Thymus (tissue), 11 donors: ENCODE measurements at regions not wholly inside any gene's neighbourhood (a gene's known extent, or its start where the extent isn't known, plus 50 kb on each side); places are given as distances from the start of the nearest gene placed in this dataset.

Experiments
- DNase-seq, 9 donors: peaks; one replicate each; pipeline ENCODE4 v3.0.0-alpha.2; 2013; ENCODE audit warnings: low spot score in 9 of 9, low read depth in 6 of 9, missing footprints in 1 of 9
- H3K27ac ChIP-seq, 2 donors: one replicate each; pipeline ENCODE4 v1.5.1; 2013; ENCODE audit warnings: control low read depth in 1 of 2, low read depth in 1 of 2, low read length in 1 of 2, mild to moderate bottlenecking in 1 of 2, moderate library complexity in 1 of 2
- H3K27me3 ChIP-seq, 2 donors: one replicate each; pipeline ENCODE4 v1.5.1; 2013; ENCODE audit warnings: low read length in 1 of 2; ENCODE audit not compliant: control insufficient read depth in 2 of 2, insufficient read depth in 1 of 2
- H3K36me3 ChIP-seq, 2 donors: one replicate each; pipeline ENCODE4 v1.5.1; 2013; ENCODE audit warnings: low read length in 1 of 2, mild to moderate bottlenecking in 1 of 2, moderate library complexity in 1 of 2; ENCODE audit not compliant: control insufficient read depth in 2 of 2, insufficient read depth in 2 of 2
- H3K4me1 ChIP-seq, 2 donors: one replicate each; pipeline ENCODE4 v1.5.1; 2013; ENCODE audit warnings: low read length in 2 of 2; ENCODE audit not compliant: control insufficient read depth in 2 of 2, insufficient read depth in 2 of 2
- H3K4me3 ChIP-seq, 2 donors: one replicate each; pipeline ENCODE4 v1.5.1; 2013; ENCODE audit warnings: low read length in 2 of 2, control low read depth in 1 of 2, mild to moderate bottlenecking in 1 of 2
- H3K9me3 ChIP-seq, 2 donors: one replicate each; pipeline ENCODE4 v1.5.1; 2013; ENCODE audit warnings: low read length in 1 of 2, mild to moderate bottlenecking in 1 of 2; ENCODE audit not compliant: control insufficient read depth in 2 of 2, insufficient read depth in 1 of 2
- WGBS: extraction: QIAGEN DNeasy Blood & Tissue Kit; methylation state at CpG from one replicate; pipeline ENCODE4 v1.1.7; 2013; 5-methylcytosine and 5-hydroxymethylcytosine counted together
- donor health status: healthy.

DNA sequence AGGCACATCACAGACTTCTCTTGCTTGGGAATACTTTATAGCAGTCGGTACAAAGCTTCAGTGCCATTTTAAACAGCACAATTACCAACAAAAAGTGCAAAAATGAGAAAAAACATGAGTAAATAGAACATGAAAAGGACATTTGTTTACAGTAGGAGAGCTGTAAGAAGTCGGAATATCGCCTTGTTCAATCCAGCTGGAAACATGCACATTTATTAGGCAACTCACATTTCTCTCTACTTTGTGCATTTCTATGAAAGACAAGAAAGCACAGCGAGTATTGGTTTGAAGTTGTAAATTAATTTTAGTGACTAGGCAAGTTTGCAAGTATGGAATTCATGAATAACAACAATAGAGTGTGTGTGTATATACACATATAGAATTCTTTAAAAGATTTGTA, 484.7 kb downstream of the DACH1 start:
- H3K27ac ChIP-seq: no peak overlapping the region
- whole genome bisulfite sequencing: 94% methylated on average over 4 of the region's 4 CpGs
- DNase-seq: no peak
- H3K9me3 ChIP-seq: no peaks in the 10 kb centered on the region
- no peaks in the 10 kb centered on the region for H3K27me3 ChIP-seq
- no peak overlapping the region for H3K4me3 ChIP-seq
- no peaks in the 10 kb centered on the region for H3K4me1 ChIP-seq
- no peaks in the 10 kb centered on the region for H3K36me3 ChIP-seq

DNA sequence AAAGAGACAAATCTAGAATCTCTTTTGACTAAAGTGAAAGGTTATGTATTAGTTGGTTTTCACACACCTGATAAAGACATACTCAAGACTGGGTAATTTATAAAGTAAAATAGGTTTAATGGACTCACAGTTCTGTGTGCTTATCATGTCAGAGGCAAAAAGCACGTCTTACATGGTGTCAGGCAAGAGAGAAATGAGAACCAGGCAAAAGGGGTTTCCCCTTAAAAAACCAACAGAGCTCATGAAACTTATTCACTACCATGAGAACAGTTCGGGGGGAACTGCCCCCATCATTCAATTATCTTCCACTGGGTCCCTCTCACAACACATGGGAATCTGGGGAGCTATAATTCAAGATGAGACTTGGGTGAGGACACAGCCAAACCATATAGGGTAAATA, 486.8 kb downstream of the DACH1 start:
- Histone ChIP-seq H3K27me3 (no peaks in the 10 kb centered on the region), H3K27ac (no peak overlapping the region), H3K4me1 (no peaks in the 10 kb centered on the region), H3K4me3 (no peak overlapping the region), H3K36me3 (no peaks in the 10 kb centered on the region), H3K9me3 (no peaks in the 10 kb centered on the region)
- DNase-seq: no peak
- WGBS: 93% methylated on average over 2 of the region's 2 CpGs

DNA sequence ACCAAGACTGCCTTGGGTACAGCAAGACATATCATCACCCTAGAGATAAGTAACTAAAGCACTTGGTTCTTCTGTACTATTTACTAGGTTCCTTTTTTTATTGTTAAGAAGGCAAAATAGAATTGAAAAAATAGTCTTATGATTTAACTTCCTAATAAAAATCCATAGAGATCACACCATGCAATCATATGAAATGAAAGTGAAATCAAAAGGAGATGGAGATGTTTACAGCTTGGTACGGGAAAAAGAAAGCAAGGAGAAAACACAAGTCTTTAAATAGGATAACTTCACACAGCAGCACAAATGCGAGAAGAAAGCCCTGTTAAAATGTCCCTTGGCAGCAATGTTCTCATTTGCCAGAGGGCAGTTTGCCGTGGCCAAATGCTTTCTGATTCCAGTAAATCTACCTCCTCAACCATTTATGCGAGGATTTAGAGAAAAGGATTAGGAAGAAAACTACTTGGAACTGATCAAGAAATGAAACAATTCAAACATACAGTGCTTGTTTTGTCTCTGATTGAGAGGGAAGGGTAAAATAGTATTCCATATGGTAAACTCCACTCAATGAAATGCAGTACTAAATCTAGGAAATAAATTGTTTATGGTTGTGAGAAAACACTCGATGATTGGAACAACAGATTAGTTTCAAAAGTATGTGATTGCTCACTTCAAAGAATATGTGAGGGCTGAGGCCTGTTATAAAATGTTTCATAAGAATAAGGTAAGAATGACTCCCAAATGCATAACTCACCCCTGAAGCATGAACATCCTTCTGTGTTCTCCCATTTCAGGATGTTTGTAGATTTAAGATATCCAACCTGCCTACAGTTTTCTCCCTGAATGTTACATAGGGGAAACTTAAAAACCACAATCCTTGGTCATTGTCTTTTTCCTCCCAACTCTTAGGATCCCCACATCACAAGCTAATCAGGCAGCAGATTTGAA, 487.8 kb downstream of the DACH1 start:
- 66% methylated on average over 5 of the region's 5 CpGs for WGBS
- H3K4me3 ChIP-seq: no peak overlapping the region
- no peaks in the 10 kb centered on the region for H3K27me3 ChIP-seq
- no peaks in the 10 kb centered on the region for H3K9me3 ChIP-seq
- H3K36me3 ChIP-seq: no peaks in the 10 kb centered on the region
- no peak for DNase-seq
- no peak overlapping the region for H3K27ac ChIP-seq
- no peaks in the 10 kb centered on the region for H3K4me1 ChIP-seq

GRCh38 chr13:71374471-71375049, 492.4 kb downstream of the DACH1 start:
- DNase-seq: no peak
- Histone ChIP-seq H3K4me1 (no peaks in the 10 kb centered on the region), H3K9me3 (no peaks in the 10 kb centered on the region), H3K4me3 (no peak overlapping the region), H3K27ac (no peak overlapping the region), H3K27me3 (no peaks in the 10 kb centered on the region), H3K36me3 (no peaks in the 10 kb centered on the region)
- 95% methylated on average over 3 of the region's 3 CpGs for WGBS

DNA sequence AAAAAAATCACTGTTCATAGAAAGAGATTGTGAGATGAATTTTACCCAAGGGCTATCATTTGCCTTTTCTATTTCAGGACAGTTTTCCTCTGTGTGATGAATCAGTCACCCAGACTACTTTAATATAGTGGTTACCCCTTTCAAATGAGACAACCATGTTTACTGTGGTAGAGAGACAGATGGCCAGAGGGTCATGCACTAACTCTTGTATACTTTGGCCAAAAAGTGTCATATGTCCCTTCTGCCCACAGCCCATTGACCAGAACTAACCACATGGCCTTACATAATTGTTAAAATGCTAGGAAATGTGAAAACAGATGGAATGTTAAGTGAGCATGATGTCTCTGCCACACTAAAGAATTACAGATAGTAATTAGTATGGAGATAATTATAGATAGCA, 498.7 kb downstream of the DACH1 start:
- Histone ChIP-seq H3K4me1 (no peaks in the 10 kb centered on the region), H3K4me3 (no peak overlapping the region), H3K27ac (no peak overlapping the region), H3K9me3 (no peaks in the 10 kb centered on the region), H3K36me3 (no peaks in the 10 kb centered on the region), H3K27me3 (no peaks in the 10 kb centered on the region)
- no peak for DNase-seq

DNA sequence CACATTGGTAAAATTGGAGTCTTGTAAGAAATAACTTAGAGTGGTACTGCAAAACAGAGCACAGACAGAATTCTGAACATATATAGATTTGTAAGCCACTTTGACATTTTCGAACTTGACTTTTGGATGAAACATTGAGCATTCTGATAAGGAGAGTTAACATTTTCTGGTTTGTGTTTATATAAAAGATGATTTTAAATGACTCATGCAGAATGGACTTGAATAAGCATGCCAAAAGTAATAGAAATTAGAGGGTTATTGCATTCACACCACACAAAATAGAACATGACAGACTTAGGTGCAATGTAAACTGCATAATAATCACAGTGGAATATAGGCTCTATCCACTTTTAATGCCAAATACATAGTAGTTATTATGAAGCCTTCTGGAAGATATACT, 507.0 kb downstream of the DACH1 start:
- no peaks in the 10 kb centered on the region for H3K36me3 ChIP-seq
- no peak overlapping the region for H3K4me3 ChIP-seq
- H3K4me1 ChIP-seq: no peaks in the 10 kb centered on the region
- H3K27ac ChIP-seq: no peak overlapping the region
- no peaks in the 10 kb centered on the region for H3K27me3 ChIP-seq
- WGBS: 95% methylated on average over 1 of the region's 1 CpG
- no peak for DNase-seq
- no peaks in the 10 kb centered on the region for H3K9me3 ChIP-seq

DNA sequence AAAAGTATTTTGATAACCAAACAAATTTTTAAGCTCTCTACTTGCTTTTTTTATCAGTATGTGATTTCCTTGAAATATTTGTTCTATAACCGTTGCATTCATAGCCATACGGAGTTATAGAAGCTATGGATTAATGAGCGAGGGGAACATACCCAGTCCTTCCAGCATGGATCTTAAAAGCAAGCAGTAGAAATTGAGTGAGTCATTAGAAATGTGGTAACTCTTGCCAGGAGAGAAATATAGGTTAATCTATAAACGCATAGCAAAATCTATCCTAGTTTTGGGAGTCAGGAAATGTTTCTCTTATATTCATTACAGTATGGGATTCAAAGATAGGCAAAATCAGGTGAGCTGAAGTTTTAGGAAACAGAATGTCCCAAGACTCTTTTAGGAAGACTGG, 507.4 kb downstream of the DACH1 start:
- Histone ChIP-seq H3K4me3 (no peak overlapping the region), H3K36me3 (no peaks in the 10 kb centered on the region), H3K9me3 (no peaks in the 10 kb centered on the region), H3K4me1 (no peaks in the 10 kb centered on the region), H3K27ac (no peak overlapping the region), H3K27me3 (no peaks in the 10 kb centered on the region)
- DNase-seq: no peak
- 98% methylated on average over 4 of the region's 4 CpGs for whole genome bisulfite sequencing

- no peaks in the 10 kb centered on the region for H3K9me3 ChIP-seq
Measured at GRCh38 chr13:71358218-71358617, 508.8 kb downstream of the DACH1 start.

DNA sequence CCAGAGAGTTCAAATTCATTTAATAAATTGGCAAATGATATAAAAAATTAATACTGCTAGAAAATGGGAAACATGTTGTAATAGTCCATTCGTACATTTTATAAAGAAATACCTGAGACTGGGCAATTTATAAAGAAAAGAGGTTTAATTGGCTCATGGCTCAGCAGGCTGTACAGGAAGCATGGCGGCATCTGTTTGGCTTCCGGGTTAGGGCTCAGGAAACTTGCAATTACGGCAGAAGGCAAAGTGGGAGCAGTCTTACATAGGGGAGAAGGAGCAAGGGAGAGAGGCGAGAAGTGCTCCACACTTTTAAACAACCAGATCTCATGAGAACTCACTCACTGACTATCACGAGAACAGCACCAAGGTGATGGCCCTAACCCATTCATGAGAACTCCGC, 512.0 kb downstream of the DACH1 start:
- no peaks in the 10 kb centered on the region for H3K27me3 ChIP-seq
- 95% methylated on average over 7 of the region's 7 CpGs for WGBS

More at GRCh38 chr13:71358218-71358617, 508.8 kb downstream of the DACH1 start:
- no peaks in the 10 kb centered on the region for H3K4me1 ChIP-seq
- H3K27ac ChIP-seq: no peak overlapping the region
- no peak for DNase-seq
- 69% methylated on average over 1 of the region's 1 CpG for WGBS
- no peak overlapping the region for H3K4me3 ChIP-seq
- no peaks in the 10 kb centered on the region for H3K27me3 ChIP-seq
- no peaks in the 10 kb centered on the region for H3K36me3 ChIP-seq

More for the DNA sequence above, 512.0 kb downstream of the DACH1 start:
- H3K9me3 ChIP-seq: no peaks in the 10 kb centered on the region
- H3K36me3 ChIP-seq: no peaks in the 10 kb centered on the region
- H3K27ac ChIP-seq: no peak overlapping the region
- no peaks in the 10 kb centered on the region for H3K4me1 ChIP-seq
- no peak for DNase-seq
- no peak overlapping the region for H3K4me3 ChIP-seq
